Hematopoietic multipotent progenitor cell treated with erythropoietin and hydrocortisone succinate and interleukin-3 and kit ligand, for 8 days (in vitro differentiated cells): ENCODE measurements at regions not wholly inside any gene's neighbourhood (a gene's known extent, or its start where the extent isn't known, plus 50 kb on each side); places are given as distances from the start of the nearest gene placed in this dataset.

ENCODE experiments used
- DNase-seq: peaks from one replicate; pipeline ENCODE4 v3.0.0-alpha.2; 2015

GRCh38 chr6:93621442-93621841 is 202.1 kb upstream of the EPHA7 start:
- DNase-seq = no peak

- no peak for DNase-seq
Observed at GRCh38 chr6:93604951-93605350, 185.6 kb upstream of the EPHA7 start.

GRCh38 chr6:93592417-93592816 is 173.1 kb upstream of the EPHA7 start:
- no peak for DNase-seq

GRCh38 chr6:93586306-93586705 is 166.9 kb upstream of the EPHA7 start:
- DNase-seq = no peak

- DNase-seq = no peak
Observed at GRCh38 chr6:93584300-93584699, 164.9 kb upstream of the EPHA7 start.

GRCh38 chr6:93581371-93581770 is 162.0 kb upstream of the EPHA7 start:
- DNase-seq = no peak

- DNase-seq = no peak
Observed at GRCh38 chr6:93580446-93580845, 161.1 kb upstream of the EPHA7 start.

- DNase-seq = no peak
Observed at GRCh38 chr6:93575495-93576267, 156.3 kb upstream of the EPHA7 start.

- no peak for DNase-seq
Observed at GRCh38 chr6:93574299-93574698, 154.9 kb upstream of the EPHA7 start.

GRCh38 chr6:93571346-93571745 is 152.0 kb upstream of the EPHA7 start:
- no peak for DNase-seq

- DNase-seq = no peak
Observed at GRCh38 chr6:93568169-93568568, 148.8 kb upstream of the EPHA7 start.

- no peak for DNase-seq
Observed at GRCh38 chr6:93567164-93567563, 147.8 kb upstream of the EPHA7 start.

- DNase-seq = no peak
Observed at GRCh38 chr6:93566285-93566684, 146.9 kb upstream of the EPHA7 start.

GRCh38 chr6:93562582-93562981 is 143.2 kb upstream of the EPHA7 start:
- DNase-seq = no peak

GRCh38 chr6:93555292-93555691 is 135.9 kb upstream of the EPHA7 start:
- no peak for DNase-seq

GRCh38 chr6:93554018-93554417 is 134.7 kb upstream of the EPHA7 start:
- DNase-seq = no peak

- no peak for DNase-seq
Observed at GRCh38 chr6:93550551-93551276, 131.4 kb upstream of the EPHA7 start.

GRCh38 chr6:93549868-93550267 is 130.5 kb upstream of the EPHA7 start:
- no peak for DNase-seq

- DNase-seq = no peak
Observed at GRCh38 chr6:93524671-93525451, 105.5 kb upstream of the EPHA7 start.

- no peak for DNase-seq
Observed at GRCh38 chr6:93523365-93523764, 104.0 kb upstream of the EPHA7 start.

- DNase-seq = no peak
Observed at GRCh38 chr6:93516441-93516840, 97.1 kb upstream of the EPHA7 start.

GRCh38 chr6:93515736-93516135 is 96.4 kb upstream of the EPHA7 start:
- DNase-seq = no peak

- no peak for DNase-seq
Observed at GRCh38 chr6:93498713-93499112, 79.4 kb upstream of the EPHA7 start.

- no peak for DNase-seq
Observed at GRCh38 chr6:93496548-93496947, 77.2 kb upstream of the EPHA7 start.
